Erythroblast (primary cell): ENCODE measurements at regions not wholly inside any gene's neighbourhood (a gene's known extent, or its start where the extent isn't known, plus 50 kb on each side); places are given as distances from the start of the nearest gene placed in this dataset.

Experiments
- GATA1 ChIP-seq: IDR thresholded peaks from 2 replicates; pipeline ENCODE4 v1.6.1; 2011; ENCODE audit warnings: low read depth, mild to moderate bottlenecking, control low read depth, low read length, moderate library complexity
- POLR2A ChIP-seq: IDR thresholded peaks from 2 replicates; pipeline ENCODE4 v1.6.1; 2011; ENCODE audit warnings: mild to moderate bottlenecking, low read length

DNA sequence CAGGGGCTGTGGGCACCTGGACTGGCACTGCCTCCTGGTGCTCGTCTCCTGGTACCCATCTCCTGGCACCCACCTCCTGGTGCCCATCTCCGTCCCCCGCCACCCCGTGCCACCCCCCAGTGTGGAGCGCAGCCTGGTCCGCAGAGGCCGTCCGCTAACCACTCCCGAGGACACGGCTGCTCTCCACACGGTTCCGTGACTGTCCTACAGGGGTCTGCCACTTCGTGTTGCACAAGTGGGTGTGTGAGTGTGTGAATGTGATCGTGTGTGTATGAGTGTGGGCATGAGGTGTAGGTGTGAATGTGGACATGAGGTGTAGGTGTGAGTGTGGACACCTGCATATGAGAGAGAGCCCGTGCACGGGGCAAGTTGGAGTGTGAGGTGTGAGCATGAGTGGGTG, 119.4 kb upstream of the HS6ST1 start:
- TF ChIP-seq POLR2A = no peak
- TF ChIP-seq GATA1 = no peak
